ENCODE measurements at regions not wholly inside any gene's neighbourhood (a gene's known extent, or its start where the extent isn't known, plus 50 kb on each side); places are given as distances from the start of the nearest gene placed in this dataset.

GRCh38 chr1:105838071-105838470 lies 1218.4 kb upstream of the PRMT6 start (continued):
- TF ChIP-seq NR2C2 (IDR thresholded peaks at IDR 0.05; ENCODE audit: borderline replicate concordance, control insufficient read depth, insufficient read length, low read depth) (no peak), HDAC2 (IDR thresholded peaks at IDR 0.05) (no peak), EED (IDR thresholded peaks at IDR 0.05; ENCODE audit: low read depth) (no peak), POLR2A (IDR thresholded peaks at IDR 0.05; ENCODE audit: low read depth, low read length) (no peak), SUZ12 (IDR thresholded peaks at IDR 0.05; ENCODE audit: unreplicated experiment) (no peak), USF1 (IDR thresholded peaks at IDR 0.05; ENCODE audit: borderline replicate concordance, extremely low read length, insufficient read depth, low read depth, low read length) (no peak), POU2F2 (IDR thresholded peaks at IDR 0.05; ENCODE audit: borderline replicate concordance, low read depth, low read length) (no peak)

- in situ Hi-C loops (cut with MboI): no loop called here
- Histone ChIP-seq H3K9ac (ENCODE audit: control insufficient read depth, insufficient read depth, low read length) (no peak overlapping the region), H3K4me1 (ENCODE audit: control insufficient read depth, insufficient read depth, low read length) (no peaks in the 10 kb centered on the region), H3K9me3 (replicated peaks; ENCODE audit: control insufficient read depth, insufficient read depth, low read length) (no peaks in the 10 kb centered on the region), H4K20me1 (ENCODE audit: control insufficient read depth, insufficient read depth) (no peaks in the 10 kb centered on the region), H3K4me3 (no peak overlapping the region), H3K27ac (ENCODE audit: control insufficient read depth, insufficient read depth) (no peak overlapping the region), H3K79me2 (ENCODE audit: control insufficient read depth, insufficient read depth, low read length) (no peaks in the 10 kb centered on the region), H3K36me3 (ENCODE audit: control insufficient read depth in 2 of 2, insufficient read depth in 2 of 2, low read length in 1 of 2) (no peaks in the 10 kb centered on the region), H3K27me3 (replicated peaks in 1 of 2; ENCODE audit: control insufficient read depth in 2 of 2, insufficient read depth in 2 of 2, low read length in 1 of 2) (no peaks in the 10 kb centered on the region), H2AFZ (ENCODE audit: control insufficient read depth, low read depth, low read length) (no peak overlapping the region), H3K4me2 (ENCODE audit: control insufficient read depth, insufficient read depth) (no peak overlapping the region)
- RAD21 ChIA-PET (ENCODE audit: unreplicated experiment): no interaction called here
- BruUV-seq (replicated peaks): no TSS peak
- no peak for TF ChIP-seq SP1 (IDR thresholded peaks at IDR 0.05; ENCODE audit: low read depth, low read length)
- no peak for TF ChIP-seq ZBTB33 (IDR thresholded peaks at IDR 0.05)
- TF ChIP-seq ETV6 (conservative IDR thresholded peaks at IDR 0.05 in 1 of 2, IDR thresholded peaks at IDR 0.05 in 1 of 2; ENCODE audit: borderline replicate concordance in 1 of 2, low read depth in 1 of 2): no peak
- no peak for TF ChIP-seq NFXL1 (IDR thresholded peaks at IDR 0.05; ENCODE audit: borderline replicate concordance)
- no peak for TF ChIP-seq REST (IDR thresholded peaks at IDR 0.05; ENCODE audit: low read depth, low read length)
- TF ChIP-seq IKZF2 (IDR thresholded peaks at IDR 0.05): no peak
- ATAC-seq: no peak
- POLR2A ChIA-PET: no interaction called here
- intact Hi-C loops (cut with micrococcal nuclease; ENCODE audit: unreplicated experiment): no loop called here
- SMC1A ChIA-PET (ENCODE audit: uncharacterized antibody, unreplicated experiment): no interaction called here
- FAIRE-seq: no peak
- no peak for DNase-seq (ENCODE audit: low read depth, low spot score)
- CTCF ChIA-PET: no interaction called here
- WGBS (ENCODE audit: insufficient coverage, insufficient replicate concordance, low lambda C conversion rate, missing lambda C conversion rate): 49% methylated on average over 2 of the region's 2 CpGs
Measured at GRCh38 chr1:105865546-105865945, 1190.9 kb upstream of the PRMT6 start.

All from GM12878 (cell line).